Stimulated activated CD4-positive, alpha-beta T cell treated with anti-CD3 and anti-CD28 coated beads, Interleukin-1b, Interleukin-23, amount 100 ng/mL, for 4 hours (primary cell): ENCODE measurements at regions not wholly inside any gene's neighbourhood (a gene's known extent, or its start where the extent isn't known, plus 50 kb on each side); places are given as distances from the start of the nearest gene placed in this dataset.

Experiments
- DNase-seq, 2 donors: peaks; one replicate each; pipeline ENCODE4 v3.0.0-alpha.2; 2020; ENCODE audit warnings: low read depth in 2 of 2

- no peak for DNase-seq
These were observed 356.0 kb downstream of the INHBA start for GRCh38 chr7:41346878-41347277.

GRCh38 chr7:41339913-41340676, 362.8 kb downstream of the INHBA start:
- no peak for DNase-seq

GRCh38 chr7:41336981-41337380, 365.9 kb downstream of the INHBA start:
- no peak for DNase-seq

GRCh38 chr7:41336455-41336952, 366.4 kb downstream of the INHBA start:
- DNase-seq, result no peak

DNA sequence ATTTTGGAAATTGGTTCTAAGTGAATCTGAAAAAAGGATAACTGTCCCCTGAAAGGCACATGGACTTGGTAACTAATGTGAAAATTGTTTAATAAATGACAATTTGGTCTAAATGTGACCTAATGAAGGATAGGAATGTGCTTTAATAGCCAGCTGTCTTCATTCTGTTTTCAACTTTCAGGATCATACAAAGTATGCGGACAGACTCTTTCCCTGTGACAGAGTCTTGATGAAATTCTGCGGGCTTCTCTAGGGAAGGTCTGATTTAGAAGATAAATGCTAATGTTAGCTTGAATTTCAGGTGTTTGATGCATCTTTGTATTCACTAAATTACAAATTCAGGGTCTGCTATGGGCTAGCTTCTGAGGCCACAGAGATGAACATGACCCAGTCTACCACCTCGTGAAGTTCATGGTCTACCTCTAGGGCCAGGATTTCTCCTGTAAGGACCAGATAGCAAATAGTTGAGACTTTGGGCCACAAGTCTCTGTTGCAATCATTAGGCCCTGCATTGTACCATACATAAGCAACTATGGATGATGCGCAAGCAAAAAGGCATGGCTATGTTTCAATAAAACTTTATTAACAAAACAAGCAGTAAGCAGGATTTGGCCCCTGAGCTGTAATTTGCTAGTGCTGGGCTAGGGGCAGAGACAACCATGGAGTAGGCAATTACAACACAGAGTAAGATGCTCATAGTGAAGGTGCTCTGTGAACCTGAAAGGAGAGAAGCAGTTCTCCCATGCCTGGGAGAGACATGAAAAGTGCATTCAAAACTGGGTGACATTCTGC, 368.6 kb downstream of the INHBA start:
- DNase-seq, result no peak

DNA sequence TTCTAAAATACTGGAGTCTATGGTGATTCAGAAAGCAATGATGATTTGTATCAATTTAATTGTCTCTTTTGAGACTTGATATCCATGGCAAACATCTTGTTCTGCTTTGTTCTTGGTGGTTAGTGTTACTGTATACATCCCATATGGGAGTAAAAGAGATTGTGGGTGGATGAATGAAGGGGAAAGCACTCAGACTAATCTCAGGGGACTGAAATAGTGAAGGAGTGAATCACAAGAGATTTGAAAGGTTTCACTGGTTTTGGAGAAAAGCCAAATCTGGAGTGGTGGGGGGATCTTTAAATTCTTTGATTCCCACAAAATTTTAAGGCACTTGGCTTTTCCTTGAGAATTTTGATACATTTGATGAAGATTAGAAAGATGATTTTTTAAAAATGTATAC, 369.4 kb downstream of the INHBA start:
- DNase-seq, result no peak

GRCh38 chr7:41331194-41331593, 371.7 kb downstream of the INHBA start:
- no peak for DNase-seq

- DNase-seq, result no peak
These were observed 374.3 kb downstream of the INHBA start for GRCh38 chr7:41328544-41328943.

DNA sequence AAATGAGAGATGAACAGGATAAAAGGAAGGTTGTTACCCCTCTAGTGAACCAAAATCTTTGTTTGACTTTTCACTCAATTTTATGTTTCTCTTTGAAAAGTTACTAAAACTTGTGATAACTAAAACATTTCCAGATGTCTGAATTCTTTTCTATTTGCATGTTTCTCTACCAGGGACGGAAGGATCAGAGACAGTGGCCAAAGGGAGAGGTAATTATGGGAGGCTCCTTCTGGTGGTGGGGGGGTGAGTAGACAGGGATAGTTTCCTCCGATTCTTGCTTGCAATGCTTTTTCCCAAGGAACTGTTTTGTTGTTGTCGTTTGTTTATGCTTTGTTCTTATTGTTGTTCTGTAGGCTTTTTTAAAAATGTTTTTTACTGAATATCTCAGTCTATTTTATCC, 374.8 kb downstream of the INHBA start:
- DNase-seq, result no peak

DNA sequence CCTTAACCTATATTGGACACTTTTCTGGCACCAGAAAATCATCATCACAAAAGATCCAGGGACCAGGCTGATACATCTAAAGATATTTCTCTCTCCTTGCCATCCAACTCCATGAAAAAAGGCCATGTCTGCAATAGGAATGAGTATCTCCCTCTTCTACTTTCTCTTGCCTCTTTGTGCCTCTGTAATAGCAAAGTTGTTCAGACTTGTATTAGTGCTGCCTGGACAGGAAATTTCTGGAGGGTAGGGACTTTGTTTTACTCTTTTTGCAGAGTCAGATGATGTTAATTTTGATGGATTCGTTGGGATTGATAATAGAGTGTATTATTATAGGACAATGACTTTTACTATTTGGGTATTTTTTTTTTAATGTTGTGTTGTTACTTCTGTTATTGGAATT, 376.3 kb downstream of the INHBA start:
- DNase-seq, result no peak

DNA sequence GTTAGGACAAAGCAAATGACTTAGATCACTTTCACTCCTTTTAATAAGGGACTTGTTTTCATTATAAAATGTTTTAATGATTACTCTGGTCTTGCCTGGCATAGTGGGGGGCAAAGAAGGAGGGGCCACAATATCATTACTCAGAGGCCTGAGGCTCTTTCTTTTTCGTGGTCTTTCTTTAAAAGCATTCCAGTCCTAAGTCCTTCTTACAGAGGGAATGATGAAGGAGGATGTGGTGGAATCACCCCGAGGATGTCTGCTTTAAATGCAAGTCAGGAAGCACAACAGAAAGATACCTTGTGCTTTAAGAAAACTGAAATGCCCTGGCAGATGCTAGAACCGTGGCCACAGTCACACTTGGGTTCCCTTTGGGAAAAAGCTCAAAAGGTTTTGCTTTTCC, 379.1 kb downstream of the INHBA start:
- DNase-seq, result no peak

DNA sequence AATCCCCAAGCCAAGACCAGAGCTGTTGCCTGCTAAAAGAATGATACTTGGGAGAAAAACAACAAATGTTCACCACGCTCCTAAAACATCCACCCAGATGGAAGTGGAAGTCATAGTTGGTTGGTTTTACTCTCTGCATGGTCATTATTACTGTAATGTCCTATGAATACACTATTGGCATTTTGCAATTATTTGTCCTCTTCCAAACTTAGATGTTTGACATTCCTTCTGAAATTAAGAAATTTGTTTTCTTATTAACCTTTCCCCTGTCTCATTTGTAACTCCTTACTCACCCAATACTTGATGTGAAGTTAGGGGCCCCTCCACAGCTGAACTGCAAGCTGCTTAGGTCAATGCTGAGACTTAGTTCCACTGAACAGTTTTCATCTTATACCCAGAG, 383.3 kb downstream of the INHBA start:
- no peak for DNase-seq

DNA sequence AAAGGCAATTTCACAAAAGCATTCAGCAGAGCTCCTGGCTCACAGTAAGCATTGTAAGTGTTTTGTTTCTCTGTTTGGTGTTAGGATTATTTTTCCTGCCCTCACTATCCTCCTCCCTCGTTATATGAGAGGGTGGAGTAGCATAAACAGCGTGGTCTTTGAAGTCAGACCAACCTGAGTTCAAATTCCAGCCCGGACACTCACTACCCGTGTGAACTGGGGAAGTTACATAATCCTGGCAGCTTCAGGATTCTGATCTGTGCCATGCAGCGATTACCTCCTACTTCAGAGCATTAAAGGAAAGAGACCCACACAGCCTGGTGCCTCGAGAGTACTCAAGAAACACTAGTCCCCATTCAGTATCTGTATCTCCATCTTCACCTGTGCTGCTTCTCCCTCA, 386.5 kb downstream of the INHBA start:
- no peak for DNase-seq

DNA sequence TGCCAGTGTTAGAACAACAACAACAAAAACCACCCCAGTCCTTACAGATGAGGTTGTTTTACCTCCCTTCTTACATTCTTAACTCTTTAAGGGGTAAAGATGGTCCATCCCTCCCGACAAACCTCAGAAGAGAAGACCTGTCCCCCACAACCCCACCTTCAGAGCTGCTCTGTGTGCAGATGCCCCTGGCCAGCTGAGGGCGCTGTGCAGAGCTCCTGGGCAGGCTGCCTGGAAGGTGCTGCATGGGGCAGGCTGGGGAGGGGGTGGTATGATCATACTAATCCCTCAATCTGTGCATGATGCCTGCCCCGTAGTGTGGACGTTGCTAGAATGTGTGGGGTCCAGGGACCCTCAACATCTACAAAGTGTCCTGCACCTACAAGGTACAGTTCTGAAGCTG, 387.1 kb downstream of the INHBA start:
- no peak for DNase-seq

GRCh38 chr7:41313171-41313570, 389.7 kb downstream of the INHBA start:
- DNase-seq, result no peak

- DNase-seq, result no peak
These were observed 390.7 kb downstream of the INHBA start for GRCh38 chr7:41312235-41312634.

DNA sequence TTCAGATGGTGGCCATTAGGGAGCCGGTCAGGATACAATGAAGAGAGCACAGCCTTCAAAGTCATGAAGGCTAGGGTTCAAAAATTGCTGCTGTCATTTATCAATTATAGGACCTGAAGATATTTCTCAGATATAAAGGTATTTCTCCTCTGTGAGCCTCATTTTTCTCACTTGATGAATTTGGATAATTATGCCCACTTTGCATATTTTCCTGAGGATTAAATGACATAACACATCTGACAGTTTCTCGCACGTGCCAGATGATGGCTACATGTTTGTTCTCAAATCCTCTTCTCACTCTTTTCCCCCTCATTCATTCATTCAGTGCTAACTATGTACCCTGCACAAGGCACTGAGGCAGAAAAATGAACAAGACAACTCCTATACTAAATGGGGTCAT, 391.6 kb downstream of the INHBA start:
- no peak for DNase-seq

DNA sequence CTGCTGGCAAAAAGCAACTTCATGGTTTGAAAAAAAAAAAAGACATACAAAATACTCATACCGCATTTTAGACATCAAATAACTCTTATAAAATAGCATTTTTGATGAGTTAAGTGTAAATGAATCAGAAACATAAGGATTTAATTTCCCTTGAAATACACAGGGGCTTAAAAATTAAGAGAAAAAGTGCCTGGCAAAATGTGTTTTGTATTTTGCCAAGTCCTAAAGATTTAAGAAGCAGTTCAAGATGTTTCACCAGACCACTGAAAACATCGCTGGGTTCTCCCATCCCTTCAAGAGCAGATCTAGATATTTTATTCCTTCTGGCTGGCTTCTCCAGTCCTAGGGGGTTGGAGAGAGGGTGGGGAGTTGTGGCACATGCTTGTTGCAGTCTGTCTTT, 396.4 kb downstream of the INHBA start:
- no peak for DNase-seq

DNA sequence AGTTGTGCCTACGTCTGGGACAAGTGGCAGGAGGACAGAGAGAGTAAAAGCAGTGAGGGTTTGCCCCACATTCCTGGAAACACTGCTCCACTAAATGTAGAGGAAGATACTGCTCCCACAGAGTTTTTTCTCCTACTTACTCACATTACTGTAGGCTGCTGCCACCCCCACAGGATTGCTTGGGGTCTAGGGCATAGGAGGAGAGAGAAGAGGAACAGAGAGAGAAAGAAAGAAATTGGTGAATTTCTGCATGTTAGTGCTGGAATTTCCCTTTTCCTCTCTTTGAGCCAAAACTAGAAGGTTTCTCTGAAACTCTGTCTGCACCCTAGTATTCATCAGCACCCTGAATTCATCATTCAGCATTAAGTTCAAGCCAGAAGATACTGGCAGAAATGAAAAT, 397.9 kb downstream of the INHBA start:
- no peak for DNase-seq

DNA sequence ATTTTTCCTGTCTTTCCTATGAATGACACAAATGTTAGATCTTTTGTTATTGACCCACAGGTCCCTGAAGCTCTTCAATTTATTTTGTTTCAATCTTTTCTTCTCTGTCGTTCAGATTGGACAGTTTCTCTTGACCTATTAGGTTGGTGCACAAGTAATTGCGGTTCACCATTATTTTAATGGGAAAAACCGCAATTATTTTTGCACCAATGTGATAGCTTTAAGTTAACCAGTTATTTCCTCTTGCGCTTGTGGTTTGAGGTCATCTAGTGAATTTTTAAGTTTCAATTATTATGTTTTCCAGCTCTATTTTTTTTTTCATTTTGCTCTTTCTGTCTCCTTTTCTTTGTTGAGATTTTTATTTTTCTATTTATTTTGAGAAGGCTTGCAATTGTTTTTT, 399.2 kb downstream of the INHBA start:
- no peak for DNase-seq

GRCh38 chr7:41298409-41298808, 404.5 kb downstream of the INHBA start:
- DNase-seq, result no peak

DNA sequence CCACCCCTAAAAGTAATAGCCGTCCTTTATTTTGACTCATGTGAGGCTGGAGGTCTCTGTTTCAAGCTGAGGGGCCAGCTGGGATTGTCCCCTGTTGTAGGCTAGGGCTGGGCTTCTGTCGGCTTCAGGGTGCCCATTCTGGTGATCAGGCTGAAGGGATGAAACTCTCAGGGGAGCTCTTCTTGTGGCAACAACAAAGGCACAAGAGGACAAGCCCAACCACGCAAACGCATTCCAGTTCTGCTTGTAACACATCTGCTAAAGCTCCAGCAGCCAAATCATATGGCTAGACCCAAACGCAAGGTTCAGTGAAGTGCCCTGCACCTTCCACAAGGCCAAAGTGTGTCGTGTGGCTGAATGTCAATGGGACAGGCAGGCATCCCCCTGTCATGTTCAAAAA, 405.7 kb downstream of the INHBA start:
- no peak for DNase-seq

DNA sequence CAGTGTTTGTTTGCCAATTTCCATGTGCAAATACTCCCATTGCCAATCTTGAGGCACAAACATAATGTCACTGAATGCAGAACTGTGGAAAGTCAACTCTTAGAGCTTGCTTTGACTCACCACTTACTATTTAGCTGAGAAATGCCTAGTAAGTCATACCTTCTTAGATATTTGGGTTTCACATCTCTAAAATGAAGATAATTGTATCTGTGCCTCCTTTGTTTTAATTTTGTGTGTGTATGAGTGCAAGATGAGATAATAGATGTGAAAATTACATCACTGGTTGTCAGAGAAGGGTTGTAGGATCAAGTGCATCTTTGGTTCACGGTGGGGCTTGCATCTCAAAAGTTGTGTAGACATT, 407.5 kb downstream of the INHBA start:
- no peak for DNase-seq
